HG03575 (cell line): ENCODE measurements at regions not wholly inside any gene's neighbourhood (a gene's known extent, or its start where the extent isn't known, plus 50 kb on each side); places are given as distances from the start of the nearest gene placed in this dataset.
"Not testable (repeated sequence)": the region's sequence is repeated elsewhere in the genome, so short reads cannot be mapped to it uniquely, and the experiment has no call there.

Experiments
- ATAC-seq: cut with Tn5 transposase; IDR thresholded peaks from one replicate; pipeline ENCODE4 v1.9.1; 2021; ENCODE audit not compliant: unreplicated experiment, insufficient number of reproducible peaks, low FRiP score; ENCODE audit errors: extremely low read depth

- ATAC-seq, result not testable (repeated sequence)
These were observed 451.9 kb upstream of the NFE2L3 start for GRCh38 chr7:25700141-25700540.

DNA sequence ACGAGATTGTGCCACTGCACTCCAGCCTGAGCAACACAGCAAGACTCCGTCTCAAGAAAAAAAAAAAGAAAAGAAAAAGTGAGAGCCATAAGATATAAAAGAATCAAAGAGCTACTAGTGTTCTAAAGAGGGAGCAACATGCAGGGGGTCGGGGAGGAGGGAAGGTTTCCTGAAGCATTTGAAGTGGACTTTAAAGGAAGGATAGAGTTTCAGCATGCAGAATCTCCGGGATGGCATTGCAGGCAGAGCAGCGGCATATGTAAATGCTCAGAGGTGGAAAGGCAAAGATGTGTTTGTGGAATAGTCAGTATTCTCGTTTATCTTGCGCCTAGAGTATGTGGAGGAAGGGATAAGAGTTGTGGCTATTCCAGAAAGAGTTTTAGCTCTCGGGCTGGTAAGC, 447.6 kb upstream of the NFE2L3 start:
- no peak for ATAC-seq

GRCh38 chr7:25706764-25707163, 445.2 kb upstream of the NFE2L3 start:
- no peak for ATAC-seq

DNA sequence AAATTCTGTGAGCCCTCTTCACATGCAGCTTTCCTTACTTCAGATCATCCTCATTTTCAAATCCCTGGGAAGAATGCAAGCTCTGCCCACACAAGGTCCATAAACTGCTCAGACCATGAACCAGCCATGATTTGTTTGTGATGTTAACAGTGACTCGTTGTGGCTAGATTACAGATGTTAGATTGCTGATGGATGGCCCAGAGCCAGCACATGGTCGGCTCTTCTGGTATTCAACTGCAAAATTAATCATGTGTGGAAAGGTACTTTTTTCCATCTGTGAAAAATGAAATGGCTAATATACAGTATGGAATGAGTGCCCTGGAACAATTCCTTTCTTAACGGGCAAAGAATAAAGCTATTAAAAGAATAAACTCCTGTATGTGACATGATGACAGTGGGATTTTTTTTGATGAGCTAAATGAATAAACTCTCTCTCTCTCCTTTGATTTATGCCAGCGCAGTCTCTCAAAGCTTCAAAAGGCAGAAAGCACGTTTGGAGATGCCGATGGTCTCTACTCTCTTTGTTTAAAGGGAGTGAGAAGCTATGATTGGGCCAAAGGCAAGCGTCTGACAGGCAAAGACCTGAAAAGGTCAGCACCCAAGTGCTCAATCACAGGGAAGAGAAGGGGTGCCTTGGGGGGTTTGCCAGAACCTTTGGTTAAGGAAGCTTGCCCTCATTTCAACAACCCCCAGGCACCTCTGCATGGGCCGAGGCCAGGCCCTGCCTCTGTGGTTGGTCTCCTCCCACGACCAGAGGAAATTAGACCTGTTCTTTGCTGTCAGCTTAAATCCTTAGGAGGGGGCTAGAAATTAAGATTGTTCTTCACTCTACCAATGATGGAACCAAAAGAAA, 444.0 kb upstream of the NFE2L3 start:
- no peak for ATAC-seq

- no peak for ATAC-seq
These were observed 441.0 kb upstream of the NFE2L3 start for GRCh38 chr7:25710959-25711358.

DNA sequence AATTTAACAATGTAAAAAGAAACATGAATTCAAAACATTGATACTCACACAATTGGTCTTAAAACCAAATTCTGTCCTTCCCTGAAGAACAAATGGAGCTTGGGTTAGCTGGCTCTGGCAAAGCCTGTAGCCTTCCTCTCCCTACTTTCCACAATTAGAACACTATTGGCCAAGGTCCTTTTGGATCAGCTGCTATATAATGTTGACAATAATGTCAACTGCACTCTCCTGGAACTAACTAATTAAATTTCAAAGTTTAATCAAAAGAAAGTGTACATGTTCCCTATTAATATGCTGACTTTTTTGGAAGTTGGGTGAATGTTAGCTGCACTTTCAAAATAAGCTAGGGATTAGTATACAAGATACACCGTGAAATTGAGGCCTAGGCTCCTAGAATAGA, 440.1 kb upstream of the NFE2L3 start:
- ATAC-seq, result no peak

GRCh38 chr7:25712500-25712899, 439.5 kb upstream of the NFE2L3 start:
- ATAC-seq, result no peak

- no peak for ATAC-seq
These were observed 438.0 kb upstream of the NFE2L3 start for GRCh38 chr7:25714013-25714412.

GRCh38 chr7:25716421-25716820, 435.6 kb upstream of the NFE2L3 start:
- ATAC-seq, result no peak

DNA sequence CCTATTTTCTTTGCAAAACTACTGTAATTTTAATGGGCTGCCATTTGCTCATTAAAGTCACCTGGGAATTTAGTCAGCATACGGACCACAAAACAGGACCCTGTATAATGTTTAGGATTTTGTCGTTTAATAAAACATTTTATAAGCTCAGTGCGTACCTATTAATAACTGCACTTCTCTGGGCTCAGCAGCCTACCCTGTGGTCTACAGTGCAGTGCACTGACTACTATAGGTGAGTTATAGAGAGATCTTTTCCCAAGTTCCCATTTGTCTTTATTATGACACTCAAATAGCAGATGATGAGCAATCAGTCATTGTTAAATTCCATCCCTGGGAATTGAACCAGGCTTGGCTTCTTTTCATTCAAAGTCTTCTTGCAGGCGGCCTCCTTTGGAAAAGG, 433.4 kb upstream of the NFE2L3 start:
- ATAC-seq, result no peak

- ATAC-seq, result no peak
These were observed 432.7 kb upstream of the NFE2L3 start for GRCh38 chr7:25719190-25719896.

- ATAC-seq, result no peak
These were observed 431.6 kb upstream of the NFE2L3 start for GRCh38 chr7:25720427-25720826.

DNA sequence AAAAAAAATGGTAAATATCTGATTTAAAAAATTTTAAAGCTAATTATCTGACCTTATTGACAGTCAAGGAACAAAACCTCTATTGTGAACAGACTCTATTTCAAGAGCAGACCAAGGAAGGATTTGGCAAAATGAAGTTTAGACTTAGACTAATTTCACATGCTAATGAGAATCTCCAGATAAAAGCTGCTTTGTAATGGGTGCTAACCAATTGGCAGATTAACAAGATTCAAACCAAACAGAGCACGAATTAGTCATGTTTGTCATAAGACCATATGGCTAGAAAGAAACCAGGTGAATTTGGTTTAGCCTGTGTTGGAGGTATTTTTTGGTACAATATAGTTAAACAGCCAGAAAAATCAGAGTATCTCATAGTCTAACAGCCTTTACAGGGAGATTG, 429.1 kb upstream of the NFE2L3 start:
- no peak for ATAC-seq

DNA sequence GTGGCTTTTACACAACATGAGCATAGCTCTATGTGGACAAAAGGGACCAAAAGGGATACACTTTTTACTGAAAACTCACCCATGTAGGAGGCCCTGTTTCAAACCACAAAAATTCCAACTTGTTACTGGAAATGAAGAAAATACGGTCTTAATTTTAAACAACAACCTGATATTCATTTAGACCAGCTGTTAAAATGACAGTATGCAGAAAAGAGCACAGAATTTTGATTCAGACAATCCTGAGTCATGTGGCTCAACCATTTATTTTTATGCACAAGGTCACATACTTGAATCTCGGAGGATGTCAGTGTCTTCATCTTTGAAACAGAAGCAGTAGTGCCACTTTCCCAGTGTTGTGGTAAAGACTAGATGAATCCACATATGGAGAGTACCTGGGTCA, 426.5 kb upstream of the NFE2L3 start:
- ATAC-seq, result no peak

DNA sequence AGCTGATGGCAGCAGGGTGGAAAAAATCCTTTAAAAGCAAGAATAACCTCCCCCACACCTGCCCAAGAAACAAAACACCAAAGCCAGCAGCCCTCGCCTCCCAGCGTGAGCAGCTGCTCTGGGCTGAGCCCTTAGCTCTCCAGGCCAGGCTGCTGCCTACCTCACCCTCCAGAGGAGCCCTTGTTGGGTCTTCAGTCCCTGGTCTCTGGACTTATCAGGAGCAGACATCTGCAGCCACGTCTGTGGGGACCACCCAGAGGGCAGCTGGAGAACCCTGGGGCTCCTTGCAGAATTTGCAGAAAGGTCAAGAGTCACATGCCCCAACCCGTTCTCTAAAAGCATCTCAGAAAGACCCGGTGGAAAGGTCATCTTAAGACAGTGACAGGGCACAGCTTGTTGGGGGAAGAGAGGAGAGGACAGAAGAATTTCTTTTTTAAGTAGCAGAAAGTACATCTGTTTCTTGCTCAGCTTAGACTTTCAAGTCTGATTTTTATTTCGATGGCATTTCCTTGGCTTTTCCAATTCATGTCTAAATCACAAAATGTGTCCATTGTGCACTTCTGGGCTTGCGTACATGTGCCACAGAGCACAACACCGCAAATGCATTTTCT, 425.7 kb upstream of the NFE2L3 start:
- ATAC-seq, result no peak

DNA sequence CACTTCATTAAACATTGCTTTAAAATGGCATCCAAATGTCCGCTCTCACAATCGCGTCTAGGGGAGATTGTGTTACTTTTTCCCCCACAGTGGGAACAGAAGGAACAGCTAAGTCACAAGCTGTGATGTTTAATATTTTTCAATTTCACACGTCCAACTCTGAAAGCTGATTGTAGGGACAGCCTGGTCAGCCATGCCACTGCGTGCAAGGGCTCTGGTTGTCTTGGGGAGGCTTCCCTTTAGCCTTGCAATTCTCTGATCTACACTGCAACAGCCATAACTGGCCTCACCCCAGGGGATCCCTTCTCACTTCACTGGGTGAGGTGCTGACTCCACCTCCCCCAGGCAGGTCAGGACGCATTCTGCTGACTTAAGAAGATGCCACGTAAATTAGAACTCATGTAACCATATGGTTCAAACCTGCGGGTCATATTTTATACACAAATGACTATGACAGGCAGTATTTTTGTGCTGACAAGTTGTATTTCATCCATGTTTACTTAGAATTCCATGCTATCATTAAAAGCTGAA, 425.2 kb upstream of the NFE2L3 start:
- ATAC-seq, result no peak

DNA sequence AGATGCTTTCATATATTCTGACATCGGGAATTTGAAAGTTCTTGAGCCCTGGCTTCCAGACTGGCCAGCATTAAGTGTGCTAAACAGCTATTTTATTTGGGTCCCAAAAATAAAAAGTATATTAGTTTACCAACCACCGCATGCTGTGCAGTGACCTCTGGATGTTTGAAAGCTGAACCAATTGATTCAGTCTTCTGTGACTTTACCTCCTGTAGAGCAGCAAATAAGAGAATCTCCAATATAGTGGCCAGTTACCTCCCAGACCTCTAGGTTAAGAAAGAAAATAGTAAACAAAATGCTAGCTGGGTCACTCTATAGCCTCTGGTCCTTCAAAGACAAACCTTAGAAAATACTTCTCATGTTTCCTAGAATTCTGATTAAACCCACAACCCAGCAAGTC, 424.6 kb upstream of the NFE2L3 start:
- ATAC-seq, result no peak

DNA sequence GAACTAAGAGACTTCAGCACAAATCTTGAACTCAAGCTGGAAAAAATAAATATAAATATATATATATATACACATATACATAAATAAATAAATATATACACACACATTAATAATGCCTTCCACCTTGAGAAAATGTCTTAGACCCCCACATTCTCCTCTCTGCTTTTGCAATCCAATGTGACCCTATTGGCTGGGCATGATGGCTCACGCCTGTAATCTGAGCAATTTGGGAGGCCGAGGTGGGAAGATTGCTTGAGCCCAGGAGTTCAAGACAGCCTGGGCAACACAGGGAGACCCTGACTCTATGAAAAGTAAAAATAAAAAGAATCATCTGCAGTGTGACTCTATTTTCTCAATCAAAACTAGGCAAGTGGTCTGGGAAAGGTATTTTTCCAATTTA, 424.1 kb upstream of the NFE2L3 start:
- ATAC-seq, result no peak

DNA sequence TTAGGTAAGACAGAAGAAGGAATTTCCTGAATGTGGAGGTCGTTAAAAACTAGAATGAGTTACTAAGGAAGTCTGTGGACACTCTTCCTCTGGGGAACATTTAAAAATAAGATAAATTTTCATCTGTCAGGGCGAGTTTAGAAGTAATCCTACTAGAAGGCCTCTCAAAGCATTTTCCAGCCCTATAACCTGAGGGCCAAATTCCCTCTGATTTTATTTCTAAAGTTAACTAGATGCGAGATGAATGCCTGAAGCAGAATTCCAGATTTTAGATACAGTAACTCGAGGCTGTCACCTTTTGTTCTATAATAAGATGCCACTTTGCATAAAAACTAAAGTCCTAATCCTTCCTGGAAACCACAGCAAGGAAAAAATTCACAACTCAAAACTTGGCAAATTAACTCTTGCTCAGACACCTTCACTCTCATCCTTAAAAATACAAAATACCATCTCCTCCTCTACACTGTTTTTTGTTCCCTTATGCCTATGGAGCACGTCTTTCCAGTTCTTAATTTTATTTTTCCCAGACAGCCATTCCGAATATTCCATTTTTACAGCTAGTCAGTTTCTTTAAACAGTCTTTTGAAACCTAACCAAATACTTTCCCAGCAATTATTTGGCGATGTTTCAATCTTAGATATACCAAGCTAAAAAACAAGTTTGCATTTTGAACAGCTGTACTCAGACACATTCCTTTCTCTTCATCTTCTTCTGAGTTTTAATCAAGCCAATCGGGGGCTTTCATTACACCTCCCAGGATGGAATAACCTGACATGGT, 420.7 kb upstream of the NFE2L3 start:
- ATAC-seq, result no peak
